ENCODE measurements at regions not wholly inside any gene's neighbourhood (a gene's known extent, or its start where the extent isn't known, plus 50 kb on each side); places are given as distances from the start of the nearest gene placed in this dataset.

GRCh38 chr6:37105148-37106050, 64.6 kb upstream of the PIM1 start:
- TF ChIP-seq, protein P1, sequence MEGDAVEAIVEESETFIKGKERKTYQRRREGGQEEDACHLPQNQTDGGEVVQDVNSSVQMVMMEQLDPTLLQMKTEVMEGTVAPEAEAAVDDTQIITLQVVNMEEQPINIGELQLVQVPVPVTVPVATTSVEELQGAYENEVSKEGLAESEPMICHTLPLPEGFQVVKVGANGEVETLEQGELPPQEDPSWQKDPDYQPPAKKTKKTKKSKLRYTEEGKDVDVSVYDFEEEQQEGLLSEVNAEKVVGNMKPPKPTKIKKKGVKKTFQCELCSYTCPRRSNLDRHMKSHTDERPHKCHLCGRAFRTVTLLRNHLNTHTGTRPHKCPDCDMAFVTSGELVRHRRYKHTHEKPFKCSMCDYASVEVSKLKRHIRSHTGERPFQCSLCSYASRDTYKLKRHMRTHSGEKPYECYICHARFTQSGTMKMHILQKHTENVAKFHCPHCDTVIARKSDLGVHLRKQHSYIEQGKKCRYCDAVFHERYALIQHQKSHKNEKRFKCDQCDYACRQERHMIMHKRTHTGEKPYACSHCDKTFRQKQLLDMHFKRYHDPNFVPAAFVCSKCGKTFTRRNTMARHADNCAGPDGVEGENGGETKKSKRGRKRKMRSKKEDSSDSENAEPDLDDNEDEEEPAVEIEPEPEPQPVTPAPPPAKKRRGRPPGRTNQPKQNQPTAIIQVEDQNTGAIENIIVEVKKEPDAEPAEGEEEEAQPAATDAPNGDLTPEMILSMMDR (IDR thresholded peaks at IDR 0.05) = no peak
- no peak for TF ChIP-seq POLR2A (IDR thresholded peaks at IDR 0.05)
